ENCODE measurements at regions not wholly inside any gene's neighbourhood (a gene's known extent, or its start where the extent isn't known, plus 50 kb on each side); places are given as distances from the start of the nearest gene placed in this dataset.

DNA sequence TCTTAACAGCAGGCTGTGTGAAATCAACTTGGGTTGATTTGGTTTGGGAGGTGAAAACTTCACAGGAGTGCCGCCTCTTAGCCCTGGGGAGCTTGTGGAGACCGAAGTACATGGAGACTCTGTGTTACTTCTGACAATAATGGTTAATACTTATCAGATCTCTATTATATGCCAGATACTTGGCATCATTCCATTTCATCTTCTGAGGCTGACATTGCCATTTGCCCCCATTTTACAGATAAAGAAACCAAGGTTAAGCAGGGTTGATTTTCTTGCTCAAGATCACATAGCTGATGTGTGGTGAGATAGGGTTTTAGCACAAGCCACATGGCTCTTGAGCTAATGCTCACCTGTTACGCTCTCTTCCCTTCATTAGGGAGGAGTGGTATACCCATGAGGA lies 150.6 kb upstream of the FAM13C start:
- TF ChIP-seq, protein P1, sequence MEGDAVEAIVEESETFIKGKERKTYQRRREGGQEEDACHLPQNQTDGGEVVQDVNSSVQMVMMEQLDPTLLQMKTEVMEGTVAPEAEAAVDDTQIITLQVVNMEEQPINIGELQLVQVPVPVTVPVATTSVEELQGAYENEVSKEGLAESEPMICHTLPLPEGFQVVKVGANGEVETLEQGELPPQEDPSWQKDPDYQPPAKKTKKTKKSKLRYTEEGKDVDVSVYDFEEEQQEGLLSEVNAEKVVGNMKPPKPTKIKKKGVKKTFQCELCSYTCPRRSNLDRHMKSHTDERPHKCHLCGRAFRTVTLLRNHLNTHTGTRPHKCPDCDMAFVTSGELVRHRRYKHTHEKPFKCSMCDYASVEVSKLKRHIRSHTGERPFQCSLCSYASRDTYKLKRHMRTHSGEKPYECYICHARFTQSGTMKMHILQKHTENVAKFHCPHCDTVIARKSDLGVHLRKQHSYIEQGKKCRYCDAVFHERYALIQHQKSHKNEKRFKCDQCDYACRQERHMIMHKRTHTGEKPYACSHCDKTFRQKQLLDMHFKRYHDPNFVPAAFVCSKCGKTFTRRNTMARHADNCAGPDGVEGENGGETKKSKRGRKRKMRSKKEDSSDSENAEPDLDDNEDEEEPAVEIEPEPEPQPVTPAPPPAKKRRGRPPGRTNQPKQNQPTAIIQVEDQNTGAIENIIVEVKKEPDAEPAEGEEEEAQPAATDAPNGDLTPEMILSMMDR (IDR thresholded peaks at IDR 0.05; ENCODE audit: poor library complexity, severe bottlenecking), result no peak
- no peak for TF ChIP-seq POLR2AphosphoS5 (IDR thresholded peaks at IDR 0.05)
- no peak for TF ChIP-seq EZH2 (IDR thresholded peaks at IDR 0.05; ENCODE audit: borderline replicate concordance, insufficient read depth, low read length, poor library complexity, severe bottlenecking)

Data from neural cell (in vitro differentiated cells).